ENCODE measurements at regions not wholly inside any gene's neighbourhood (a gene's known extent, or its start where the extent isn't known, plus 50 kb on each side); places are given as distances from the start of the nearest gene placed in this dataset.
A peak's percentile ranks its signal among the peaks of the same experiment; 100 is the strongest.
"Not testable (repeated sequence)": the region's sequence is repeated elsewhere in the genome, so short reads cannot be mapped to it uniquely, and the experiment has no call there.

DNA sequence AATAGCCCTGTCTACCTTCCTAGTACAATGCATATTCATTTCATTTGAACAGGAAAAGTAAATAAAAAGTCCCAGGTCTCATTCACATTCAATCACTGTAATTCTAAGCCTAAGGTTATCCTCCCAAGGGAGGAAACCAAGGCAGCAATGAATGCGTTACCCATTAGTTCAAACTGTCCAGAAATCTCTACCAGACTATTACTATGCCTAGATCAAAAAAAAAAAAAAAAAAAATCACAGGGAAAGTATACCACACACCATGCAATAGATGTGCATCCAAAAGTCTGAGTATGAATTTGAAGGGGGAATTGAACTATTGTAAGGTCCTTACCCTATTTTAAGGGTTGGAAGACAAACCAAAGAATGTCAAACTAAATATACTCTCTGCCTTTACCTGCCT is 598.0 kb upstream of the API5 start:
- FAIRE-seq = no peak
- no peak for DNase-seq (ENCODE audit: low spot score)

GRCh38 chr11:42720716-42721563 is 590.9 kb upstream of the API5 start:
- FAIRE-seq (no peak), DNase-seq (ENCODE audit: low spot score) (no peak)

DNA sequence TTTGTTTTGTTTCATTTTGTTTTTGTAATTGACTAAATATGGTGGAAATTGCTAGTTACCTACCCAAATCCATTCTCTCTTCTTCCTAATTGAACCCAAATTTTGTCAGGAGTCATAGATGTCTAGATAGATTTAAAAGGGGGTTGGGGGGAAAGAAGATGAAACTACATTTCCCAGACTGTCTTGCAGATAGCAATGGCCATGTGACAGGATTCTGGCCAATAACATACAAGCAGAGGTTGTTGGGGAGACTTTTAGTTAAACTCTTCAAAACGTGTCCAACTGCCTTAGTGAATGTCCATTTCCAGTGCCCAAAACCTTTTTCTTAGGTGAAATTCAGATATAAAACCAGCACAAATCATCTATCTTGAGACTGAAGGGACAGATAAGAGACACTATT is 583.9 kb upstream of the API5 start:
- FAIRE-seq (no peak), DNase-seq (ENCODE audit: low spot score) (no peak)

- DNase-seq (ENCODE audit: low spot score) (no peak), FAIRE-seq (no peak)
Observed at GRCh38 chr11:42762348-42762747, 549.4 kb upstream of the API5 start.

GRCh38 chr11:42764936-42765335 is 546.9 kb upstream of the API5 start:
- no peak for DNase-seq (ENCODE audit: low spot score)
- no peak for FAIRE-seq

DNA sequence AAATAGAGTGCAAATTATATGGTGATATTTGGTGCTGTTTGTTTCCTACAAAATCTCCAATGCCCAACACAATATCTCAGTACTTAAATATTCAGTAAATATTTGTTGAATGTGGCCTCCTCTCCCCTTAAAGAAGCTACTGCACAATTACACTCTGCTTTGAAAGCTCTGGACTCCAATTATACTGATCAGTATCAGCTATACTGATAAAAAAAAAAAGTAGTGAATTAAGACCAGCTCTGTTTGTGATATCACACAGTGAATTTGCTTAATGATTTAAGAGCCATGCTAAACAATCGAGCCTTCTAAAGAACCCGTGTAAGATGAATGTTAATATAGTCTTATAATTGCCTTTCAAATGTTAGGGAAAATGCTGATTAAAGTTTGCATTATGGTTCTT is 543.2 kb upstream of the API5 start:
- FAIRE-seq = no peak
- DNase-seq (ENCODE audit: low spot score) = no peak

GRCh38 chr11:42770444-42771065 is 541.2 kb upstream of the API5 start:
- FAIRE-seq (no peak), DNase-seq (ENCODE audit: low spot score) (peak; percentile 6)

- DNase-seq (ENCODE audit: low spot score) = no peak
- FAIRE-seq = no peak
Observed at GRCh38 chr11:42772886-42773285, 538.9 kb upstream of the API5 start.

DNA sequence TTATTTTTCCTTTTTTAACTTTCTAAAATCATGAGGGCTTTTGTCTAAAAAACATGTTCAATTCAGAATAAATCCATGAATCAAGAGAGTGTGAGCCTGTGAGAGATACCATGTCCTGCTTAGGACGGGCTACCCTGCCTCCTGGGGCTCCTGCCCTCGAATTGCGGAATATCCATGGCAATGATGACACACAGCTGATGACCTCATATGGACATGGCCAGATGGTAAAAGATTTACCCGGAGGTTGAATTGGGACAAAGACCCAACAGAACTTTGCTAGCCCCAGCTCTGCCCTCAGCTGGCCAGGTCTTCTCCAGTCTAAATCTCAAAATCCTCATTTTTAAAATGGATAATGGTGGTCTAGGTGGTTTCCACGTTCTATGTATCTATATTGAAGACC is 538.1 kb upstream of the API5 start:
- no peak for DNase-seq (ENCODE audit: low spot score)
- no peak for FAIRE-seq

GRCh38 chr11:42774567-42774966 is 537.2 kb upstream of the API5 start:
- DNase-seq (ENCODE audit: low spot score) (no peak), FAIRE-seq (no peak)

DNA sequence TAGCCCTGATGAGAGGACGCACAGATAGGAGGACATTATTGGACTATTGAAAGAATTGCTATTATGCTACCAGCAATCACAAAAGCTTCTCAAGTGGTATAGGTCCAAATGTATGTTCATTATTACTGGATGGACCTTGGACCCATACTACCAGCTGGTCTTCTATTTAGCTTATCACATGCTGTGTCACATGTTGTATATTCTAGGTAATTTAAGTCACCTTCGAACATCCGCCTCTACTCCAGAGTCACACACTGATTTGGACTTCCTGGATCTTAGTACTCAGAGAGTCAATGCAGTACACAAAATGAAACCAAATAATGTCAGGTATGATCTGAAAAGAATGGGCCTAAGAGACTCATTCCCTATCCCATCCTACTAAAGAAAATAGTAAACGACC is 534.0 kb upstream of the API5 start:
- DNase-seq (ENCODE audit: low spot score) (no peak), FAIRE-seq (no peak)

- FAIRE-seq (no peak), DNase-seq (ENCODE audit: low spot score) (no peak)
Observed at GRCh38 chr11:42778193-42778592, 533.6 kb upstream of the API5 start.

DNA sequence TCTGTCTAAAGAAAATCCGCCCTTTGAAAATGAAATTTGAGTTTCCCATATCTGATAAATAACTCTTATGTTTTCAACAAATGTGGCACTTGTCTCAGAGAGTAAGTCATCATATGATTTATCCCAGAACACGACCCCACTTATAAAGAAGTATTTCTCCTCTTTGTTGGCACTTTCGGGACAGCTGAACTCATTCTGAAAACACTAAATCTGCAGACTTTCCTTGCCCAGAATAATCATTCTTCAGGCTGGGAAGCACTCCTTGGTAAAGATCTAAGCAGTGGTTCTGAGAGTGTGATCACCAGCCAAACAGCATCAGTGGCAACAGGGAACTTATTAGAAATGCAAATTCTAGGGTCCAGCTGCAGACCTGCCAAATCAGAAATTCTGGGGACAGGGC is 532.2 kb upstream of the API5 start:
- FAIRE-seq (no peak), DNase-seq (ENCODE audit: low spot score) (no peak)

DNA sequence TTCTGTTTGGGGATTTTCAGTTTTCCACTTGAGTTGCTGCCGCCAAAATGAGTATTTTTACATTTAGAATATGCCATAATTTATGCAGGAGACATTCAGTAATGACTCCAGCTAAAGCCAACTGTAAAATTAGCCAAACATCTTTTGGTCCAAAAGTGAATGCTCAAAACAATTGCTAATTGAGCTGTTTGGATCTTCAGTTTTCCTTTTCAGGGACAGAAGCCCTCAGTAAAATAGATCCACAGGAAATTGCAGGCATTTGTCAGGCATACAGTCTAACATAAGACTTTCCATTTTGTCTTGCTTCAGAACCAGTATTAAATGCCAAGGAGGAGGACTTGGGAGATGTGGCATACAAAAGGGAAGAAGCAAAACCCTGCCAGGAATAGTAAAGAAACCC is 524.8 kb upstream of the API5 start:
- DNase-seq (ENCODE audit: low spot score) (no peak), FAIRE-seq (no peak)

- not testable (repeated sequence) for FAIRE-seq; DNase-seq (ENCODE audit: low spot score)
Observed at GRCh38 chr11:42795483-42795882, 516.3 kb upstream of the API5 start.

DNA sequence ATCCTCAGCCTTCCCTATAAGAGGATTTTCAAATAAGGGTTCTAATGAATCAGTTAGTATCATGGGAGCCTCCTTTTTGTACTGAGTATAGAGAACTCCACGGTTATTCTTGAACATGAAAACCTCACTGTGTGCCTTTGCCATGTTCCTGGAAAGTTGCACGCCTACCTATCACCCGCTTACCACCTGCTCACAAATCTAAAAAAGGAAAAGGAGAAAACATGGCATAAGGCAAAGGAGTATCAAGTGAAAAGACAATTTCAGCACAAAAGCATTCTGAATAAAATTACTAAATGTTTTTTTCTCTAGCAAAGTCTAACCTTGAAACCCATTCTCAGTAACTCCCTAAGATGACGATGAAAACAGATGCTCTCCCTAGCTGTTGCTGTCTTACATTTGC is 511.8 kb upstream of the API5 start:
- no peak for DNase-seq (ENCODE audit: low spot score)
- FAIRE-seq = no peak

- no peak for FAIRE-seq
- no peak for DNase-seq (ENCODE audit: low spot score)
Observed at GRCh38 chr11:42802201-42802899, 509.4 kb upstream of the API5 start.

DNA sequence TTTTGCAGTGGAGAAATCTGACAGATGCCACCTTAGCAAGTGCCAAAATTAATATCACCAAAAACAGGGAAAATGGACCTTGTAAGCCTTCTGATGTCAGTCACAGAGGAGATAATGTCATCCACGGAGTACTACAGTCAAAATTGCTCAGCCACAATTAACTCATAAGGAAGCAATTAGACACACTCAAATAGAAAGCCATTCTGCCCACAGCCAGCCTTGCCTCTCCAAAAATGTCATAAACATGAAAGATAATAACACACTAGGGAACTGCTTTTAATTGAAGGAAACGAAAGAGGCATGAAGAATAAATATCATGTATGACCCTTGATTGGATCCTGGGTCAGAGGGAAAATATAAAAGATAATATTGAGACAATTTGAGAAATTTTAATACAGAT is 505.6 kb upstream of the API5 start:
- FAIRE-seq (no peak), DNase-seq (ENCODE audit: low spot score) (no peak)

DNA sequence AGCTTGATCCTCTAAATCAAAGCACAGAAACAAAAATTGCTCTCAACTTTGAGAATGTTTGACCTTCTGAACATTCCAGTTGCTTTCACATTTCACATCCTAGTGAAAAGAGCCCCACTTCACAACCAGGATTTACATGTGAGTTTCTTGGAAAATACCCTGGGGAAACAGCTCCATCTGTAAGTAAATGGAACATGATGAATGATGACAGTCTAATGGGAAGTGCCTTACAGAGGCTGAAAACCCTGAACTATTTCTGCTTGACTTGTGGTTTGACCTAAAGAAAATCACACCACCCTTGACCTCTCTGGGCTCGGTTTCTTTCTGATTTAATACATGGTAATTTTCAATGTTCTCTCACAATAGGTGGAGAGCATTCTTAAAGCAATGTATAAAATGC is 499.4 kb upstream of the API5 start:
- DNase-seq (ENCODE audit: low spot score) (no peak), FAIRE-seq (no peak)

DNA sequence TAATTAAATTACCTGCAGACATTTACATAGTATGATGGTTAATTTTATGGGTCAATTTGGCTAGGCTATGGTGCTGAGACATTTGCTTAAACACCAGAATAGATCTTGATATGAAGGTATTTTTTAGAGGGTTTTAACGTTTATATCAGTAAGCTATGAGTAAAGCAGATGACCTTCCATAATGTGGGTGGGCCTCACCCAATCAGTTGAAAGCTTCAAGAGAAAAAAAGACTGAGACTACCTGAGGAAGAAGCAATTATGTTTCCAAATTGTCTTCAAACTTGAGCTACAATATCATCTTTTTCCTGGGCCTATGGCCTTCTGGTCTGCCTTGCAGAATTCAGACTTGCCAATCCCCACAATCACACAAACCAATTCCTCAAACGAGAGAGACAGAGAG is 498.8 kb upstream of the API5 start:
- FAIRE-seq = no peak

GRCh38 chr11:42816471-42816870 is 495.3 kb upstream of the API5 start:
- DNase-seq (ENCODE audit: low spot score) = no peak
- FAIRE-seq = no peak

More for the DNA sequence above, 498.8 kb upstream of the API5 start:
- no peak for DNase-seq (ENCODE audit: low spot score)

GRCh38 chr11:42819126-42819525 is 492.7 kb upstream of the API5 start:
- DNase-seq (ENCODE audit: low spot score) = no peak
- FAIRE-seq = no peak
